Nephron progenitor cell (in vitro differentiated cells): ENCODE measurements at regions not wholly inside any gene's neighbourhood (a gene's known extent, or its start where the extent isn't known, plus 50 kb on each side); places are given as distances from the start of the nearest gene placed in this dataset.

Experiments
- DNase-seq: peaks from one replicate; pipeline ENCODE4 v3.0.0; 2021
- H3K27ac Mint-ChIP-seq: 2 replicates; pipeline ENCODE4 v1.8.0; 2021; ENCODE audit warnings: mild to moderate bottlenecking, moderate library complexity, mixed read lengths
- H3K27me3 Mint-ChIP-seq: 2 replicates; pipeline ENCODE4 v1.8.0; 2021; ENCODE audit warnings: mild to moderate bottlenecking, low read depth, mixed read lengths; ENCODE audit not compliant: poor library complexity
- H3K36me3 Mint-ChIP-seq: 2 replicates; pipeline ENCODE4 v1.8.0; 2021; ENCODE audit warnings: low read depth, mixed read lengths
- H3K4me1 Mint-ChIP-seq: 2 replicates; pipeline ENCODE4 v1.8.0; 2021; ENCODE audit warnings: mixed read lengths
- H3K4me3 Mint-ChIP-seq: 2 replicates; pipeline ENCODE4 v1.8.0; 2021; ENCODE audit warnings: mild to moderate bottlenecking, moderate library complexity, mixed read lengths
- H3K9me3 Mint-ChIP-seq: 2 replicates; pipeline ENCODE4 v1.8.0; 2021; ENCODE audit warnings: mild to moderate bottlenecking, moderate library complexity, mixed read lengths
- TF ChIP-seq, protein P1 (sequence below): fragments of 200-600 bp; sonication (generic); IDR thresholded peaks from 2 replicates; pipeline ENCODE4 v1.5.0; 2021; ENCODE audit warnings: antibody characterized with exemption

DNA sequence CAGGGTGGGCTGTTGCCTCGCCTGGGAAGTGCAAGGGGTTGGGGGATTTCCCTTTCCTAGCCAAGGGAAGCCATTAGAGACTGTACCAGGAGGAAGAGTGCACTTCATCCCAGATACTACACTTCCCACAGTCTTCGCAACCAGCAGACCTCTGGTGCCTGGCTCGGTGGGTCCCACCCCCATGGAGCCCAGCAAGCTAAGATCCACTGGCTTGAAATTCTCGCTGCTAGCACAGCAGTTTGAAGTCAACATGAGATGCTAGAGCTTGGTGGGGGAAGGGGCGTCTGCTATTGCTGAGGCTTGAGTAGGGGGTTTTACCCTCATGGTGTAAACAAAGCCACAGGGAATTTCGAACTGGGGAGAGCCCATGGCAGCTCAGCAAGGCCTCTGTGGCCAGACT lies 586.4 kb downstream of the HTR1A start:
- H3K27ac Mint-ChIP-seq = no peak overlapping the region
- H3K4me1 Mint-ChIP-seq = no peaks in the 10 kb centered on the region
- H3K4me3 Mint-ChIP-seq = no peak overlapping the region
- H3K27me3 Mint-ChIP-seq = peaks cover 6% of the 10 kb centered on the region
- no peaks in the 10 kb centered on the region for H3K9me3 Mint-ChIP-seq
- no peak for DNase-seq
- TF ChIP-seq, protein P1, sequence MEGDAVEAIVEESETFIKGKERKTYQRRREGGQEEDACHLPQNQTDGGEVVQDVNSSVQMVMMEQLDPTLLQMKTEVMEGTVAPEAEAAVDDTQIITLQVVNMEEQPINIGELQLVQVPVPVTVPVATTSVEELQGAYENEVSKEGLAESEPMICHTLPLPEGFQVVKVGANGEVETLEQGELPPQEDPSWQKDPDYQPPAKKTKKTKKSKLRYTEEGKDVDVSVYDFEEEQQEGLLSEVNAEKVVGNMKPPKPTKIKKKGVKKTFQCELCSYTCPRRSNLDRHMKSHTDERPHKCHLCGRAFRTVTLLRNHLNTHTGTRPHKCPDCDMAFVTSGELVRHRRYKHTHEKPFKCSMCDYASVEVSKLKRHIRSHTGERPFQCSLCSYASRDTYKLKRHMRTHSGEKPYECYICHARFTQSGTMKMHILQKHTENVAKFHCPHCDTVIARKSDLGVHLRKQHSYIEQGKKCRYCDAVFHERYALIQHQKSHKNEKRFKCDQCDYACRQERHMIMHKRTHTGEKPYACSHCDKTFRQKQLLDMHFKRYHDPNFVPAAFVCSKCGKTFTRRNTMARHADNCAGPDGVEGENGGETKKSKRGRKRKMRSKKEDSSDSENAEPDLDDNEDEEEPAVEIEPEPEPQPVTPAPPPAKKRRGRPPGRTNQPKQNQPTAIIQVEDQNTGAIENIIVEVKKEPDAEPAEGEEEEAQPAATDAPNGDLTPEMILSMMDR = no peak
- H3K36me3 Mint-ChIP-seq = no peaks in the 10 kb centered on the region

DNA sequence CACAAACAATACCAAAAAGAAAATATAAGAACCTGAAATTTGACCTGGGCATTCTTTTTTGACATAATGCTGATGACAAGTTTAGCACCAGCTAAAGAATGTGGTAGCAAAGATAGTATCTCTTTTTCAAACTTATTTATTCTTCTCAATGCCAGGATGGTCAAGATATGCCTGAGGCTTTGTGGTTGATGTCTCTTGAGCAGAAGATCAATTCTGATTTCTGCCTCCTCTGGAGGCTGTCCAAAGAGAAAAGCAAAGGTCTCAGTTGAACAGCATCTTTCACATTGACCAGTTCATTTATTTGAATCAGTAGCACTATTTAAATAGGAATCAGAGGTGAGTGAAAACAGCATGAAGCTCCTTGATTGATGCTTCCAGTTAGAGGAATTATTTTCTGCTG lies 588.2 kb downstream of the HTR1A start:
- peaks cover 6% of the 10 kb centered on the region for H3K27me3 Mint-ChIP-seq
- TF ChIP-seq, protein P1 = no peak
- no peak for DNase-seq
- no peaks in the 10 kb centered on the region for H3K9me3 Mint-ChIP-seq
- H3K36me3 Mint-ChIP-seq = no peaks in the 10 kb centered on the region
- H3K27ac Mint-ChIP-seq = no peak overlapping the region
- H3K4me1 Mint-ChIP-seq = no peaks in the 10 kb centered on the region
- no peak overlapping the region for H3K4me3 Mint-ChIP-seq

DNA sequence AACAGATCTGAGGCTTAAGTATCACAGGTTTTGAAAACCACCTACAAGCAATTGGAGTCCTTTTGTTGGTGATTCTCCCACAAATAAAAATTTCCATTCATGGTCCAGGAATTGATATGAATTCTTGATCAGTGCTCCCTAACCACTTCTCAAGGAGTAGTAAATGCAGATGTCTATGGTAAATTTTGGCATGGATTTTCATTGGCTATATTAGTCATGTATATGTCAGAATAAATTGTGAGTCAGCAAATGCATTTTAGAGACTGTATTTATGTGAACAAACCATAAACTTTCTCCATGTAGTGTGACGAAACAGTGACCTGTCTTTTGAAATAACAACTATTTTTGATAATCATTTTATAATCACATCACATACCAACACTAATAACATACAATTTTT lies 611.1 kb downstream of the HTR1A start:
- H3K27ac Mint-ChIP-seq = no peak overlapping the region
- DNase-seq = no peak
- peaks cover 8% of the 10 kb centered on the region for H3K27me3 Mint-ChIP-seq

DNA sequence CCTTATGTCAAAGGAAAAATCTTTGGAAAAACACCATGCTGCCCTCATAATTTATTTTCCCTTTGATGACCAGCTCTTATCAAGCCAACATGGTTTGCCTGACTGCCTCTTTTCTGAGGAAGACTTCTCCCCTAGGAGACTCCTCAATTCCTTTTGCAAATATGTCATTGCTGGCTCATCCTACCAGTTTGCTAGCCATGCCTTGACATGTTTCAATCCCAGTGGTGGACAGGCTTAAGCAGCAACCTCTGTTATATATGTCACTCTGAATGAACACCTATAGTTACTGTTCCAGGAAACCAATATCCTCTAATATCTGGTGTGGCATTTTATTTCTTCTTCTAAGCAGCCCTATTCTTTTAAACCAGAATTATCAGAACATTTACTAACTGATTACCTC lies 615.8 kb downstream of the HTR1A start:
- no peak overlapping the region for H3K27ac Mint-ChIP-seq
- TF ChIP-seq, protein P1 = no peak
- no peak for DNase-seq
- H3K9me3 Mint-ChIP-seq = peaks cover 4% of the 10 kb centered on the region
- no peaks in the 10 kb centered on the region for H3K36me3 Mint-ChIP-seq
- peaks cover 8% of the 10 kb centered on the region for H3K27me3 Mint-ChIP-seq
- H3K4me3 Mint-ChIP-seq = no peak overlapping the region
- no peaks in the 10 kb centered on the region for H3K4me1 Mint-ChIP-seq

More for the DNA sequence above, 611.1 kb downstream of the HTR1A start:
- TF ChIP-seq, protein P1 = no peak
- Mint-ChIP-seq H3K9me3 (no peaks in the 10 kb centered on the region), H3K4me3 (no peak overlapping the region), H3K36me3 (no peaks in the 10 kb centered on the region), H3K4me1 (no peaks in the 10 kb centered on the region)

DNA sequence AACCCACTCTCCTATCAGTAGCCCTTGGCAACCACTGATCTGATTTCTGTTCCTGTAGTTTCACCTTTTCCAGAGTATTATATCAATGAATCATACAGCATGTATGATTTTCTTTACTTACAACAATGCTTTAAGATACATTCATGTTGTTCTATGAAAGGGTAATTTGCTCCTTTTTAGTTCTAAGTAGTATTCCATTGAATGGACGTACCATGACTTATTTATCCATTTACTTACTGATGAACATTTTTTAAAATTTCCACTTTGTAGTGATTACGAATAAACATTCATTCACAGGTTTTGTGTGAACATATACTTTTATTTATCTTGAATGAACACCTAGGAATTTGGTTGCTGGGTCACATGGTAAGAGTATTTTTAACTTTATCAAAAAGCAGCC lies 620.8 kb downstream of the HTR1A start:
- TF ChIP-seq, protein P1 = no peak
- no peaks in the 10 kb centered on the region for H3K27me3 Mint-ChIP-seq
- no peaks in the 10 kb centered on the region for H3K36me3 Mint-ChIP-seq
- no peak for DNase-seq
- H3K9me3 Mint-ChIP-seq = peaks cover 4% of the 10 kb centered on the region
- no peak overlapping the region for H3K27ac Mint-ChIP-seq
- H3K4me1 Mint-ChIP-seq = no peaks in the 10 kb centered on the region
- no peak overlapping the region for H3K4me3 Mint-ChIP-seq

DNA sequence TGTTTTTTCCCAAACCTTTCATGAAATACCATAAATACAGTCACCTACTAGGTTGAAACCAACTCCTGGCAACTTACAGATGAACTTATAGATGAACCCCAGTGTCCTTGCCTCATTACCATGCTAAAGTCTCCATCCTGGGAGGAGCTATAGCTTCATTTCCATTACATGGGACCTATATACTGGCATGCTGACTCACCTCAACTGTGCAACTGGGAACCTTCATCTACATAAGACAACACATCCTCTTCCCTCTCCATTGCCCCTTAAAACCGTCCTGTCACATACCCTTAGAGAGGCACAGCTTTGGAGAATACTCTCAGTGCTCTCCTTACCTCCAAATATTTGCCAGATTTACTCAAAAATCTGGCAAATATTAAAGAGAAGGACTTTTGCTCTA lies 638.3 kb downstream of the HTR1A start:
- Mint-ChIP-seq H3K36me3 (no peaks in the 10 kb centered on the region), H3K27ac (no peak overlapping the region), H3K4me1 (no peaks in the 10 kb centered on the region), H3K9me3 (peaks cover 4% of the 10 kb centered on the region), H3K27me3 (no peaks in the 10 kb centered on the region), H3K4me3 (no peak overlapping the region)
- no peak for DNase-seq
- TF ChIP-seq, protein P1 = no peak
